RWPE2 (cell line): ENCODE measurements at regions not wholly inside any gene's neighbourhood (a gene's known extent, or its start where the extent isn't known, plus 50 kb on each side); places are given as distances from the start of the nearest gene placed in this dataset.

Experiments used
- ATAC-seq: fragments of 200-7000 bp; cut with Tn5 transposase; 3 replicates; pipeline ENCODE4 v1.9.1; 2021; ENCODE audit warnings: low read depth
- DNase-seq: peaks from one replicate; pipeline ENCODE4 v3.0.0-alpha.2; 2020; ENCODE audit warnings: low spot score
- H3K27ac ChIP-seq: fragments of 450-650 bp; 2 replicates; pipeline ENCODE4 v1.5.1; 2017; ENCODE audit warnings: mild to moderate bottlenecking; ENCODE audit not compliant: poor library complexity, severe bottlenecking
- H3K27me3 ChIP-seq: fragments of 250-450 bp; sonication (Bioruptor Pico); 2 replicates; pipeline ENCODE4 v1.5.1; 2021; ENCODE audit warnings: mild to moderate bottlenecking, moderate library complexity; ENCODE audit not compliant: insufficient read depth, poor library complexity, severe bottlenecking
- H3K36me3 ChIP-seq: fragments of 250-450 bp; sonication (Bioruptor Pico); 2 replicates; pipeline ENCODE4 v1.5.1; 2020; ENCODE audit warnings: low read depth, mild to moderate bottlenecking, moderate library complexity
- H3K4me1 ChIP-seq: fragments of 250-450 bp; sonication (Bioruptor Pico); 2 replicates; pipeline ENCODE4 v1.5.1; 2021; ENCODE audit warnings: mild to moderate bottlenecking, moderate library complexity; ENCODE audit not compliant: insufficient read depth, poor library complexity, severe bottlenecking
- H3K4me3 ChIP-seq: fragments of 250-450 bp; sonication (Bioruptor Pico); 2 replicates; pipeline ENCODE4 v1.5.1; 2021; ENCODE audit warnings: mild to moderate bottlenecking, moderate library complexity; ENCODE audit not compliant: severe bottlenecking
- H3K9me3 ChIP-seq: fragments of 250-450 bp; sonication (Bioruptor Pico); 2 replicates; pipeline ENCODE4 v1.5.1; 2021; ENCODE audit warnings: mild to moderate bottlenecking, moderate library complexity; ENCODE audit not compliant: severe bottlenecking
- CTCF ChIP-seq: fragments of 450-650 bp; IDR thresholded peaks from one replicate; pipeline ENCODE4 v1.5.1; 2017; ENCODE audit warnings: mild to moderate bottlenecking, moderate library complexity; ENCODE audit not compliant: poor library complexity, severe bottlenecking

GRCh38 chr16:64858076-64858475, 263.8 kb downstream of the CDH11 start:
- no peak for TF ChIP-seq CTCF
- Histone ChIP-seq H3K27me3 (no peaks in the 10 kb centered on the region), H3K4me3 (no peak overlapping the region), H3K4me1 (no peaks in the 10 kb centered on the region), H3K27ac (no peak overlapping the region), H3K36me3 (no peaks in the 10 kb centered on the region; the same call in 1 of the 2 replicates), H3K9me3 (peaks cover 1% of the 10 kb centered on the region)
- ATAC-seq: no peak
- no peak for DNase-seq

- H3K27ac ChIP-seq: no peak overlapping the region
- no peaks in the 10 kb centered on the region; the same call in 1 of the 2 replicates for H3K36me3 ChIP-seq
- ATAC-seq (no peak), DNase-seq (no peak)
- H3K9me3 ChIP-seq: peaks cover 1% of the 10 kb centered on the region
- no peaks in the 10 kb centered on the region for H3K4me1 ChIP-seq
- no peak overlapping the region for H3K4me3 ChIP-seq
- TF ChIP-seq CTCF: no peak
- no peaks in the 10 kb centered on the region for H3K27me3 ChIP-seq
Measured at GRCh38 chr16:64857411-64857810, 264.5 kb downstream of the CDH11 start.

GRCh38 chr16:64853551-64853950, 268.3 kb downstream of the CDH11 start:
- H3K36me3 ChIP-seq: no peaks in the 10 kb centered on the region; the same call in 1 of the 2 replicates
- H3K4me1 ChIP-seq: no peaks in the 10 kb centered on the region
- H3K27me3 ChIP-seq: peaks cover 5% of the 10 kb centered on the region
- no peak overlapping the region for H3K27ac ChIP-seq
- DNase-seq: no peak
- no peak for TF ChIP-seq CTCF
- H3K4me3 ChIP-seq: no peak overlapping the region
- no peak for ATAC-seq
- no peaks in the 10 kb centered on the region for H3K9me3 ChIP-seq

- no peak overlapping the region for H3K4me3 ChIP-seq
- H3K36me3 ChIP-seq: no peaks in the 10 kb centered on the region
- no peak overlapping the region for H3K27ac ChIP-seq
- no peak for DNase-seq
- peaks cover 5% of the 10 kb centered on the region for H3K27me3 ChIP-seq
- no peaks in the 10 kb centered on the region for H3K9me3 ChIP-seq
- H3K4me1 ChIP-seq: no peaks in the 10 kb centered on the region
- ATAC-seq: no peak
- no peak for TF ChIP-seq CTCF
Measured at GRCh38 chr16:64846966-64847365, 274.9 kb downstream of the CDH11 start.

GRCh38 chr16:64845071-64845470, 276.8 kb downstream of the CDH11 start:
- H3K36me3 ChIP-seq: no peaks in the 10 kb centered on the region
- no peak for ATAC-seq
- no peaks in the 10 kb centered on the region for H3K27me3 ChIP-seq
- H3K4me3 ChIP-seq: no peak overlapping the region
- no peaks in the 10 kb centered on the region for H3K4me1 ChIP-seq
- no peak for TF ChIP-seq CTCF
- no peak overlapping the region for H3K27ac ChIP-seq
- DNase-seq: no peak
- H3K9me3 ChIP-seq: no peaks in the 10 kb centered on the region
